ENCODE measurements at regions not wholly inside any gene's neighbourhood (a gene's known extent, or its start where the extent isn't known, plus 50 kb on each side); places are given as distances from the start of the nearest gene placed in this dataset.

GRCh38 chr6:26216886-26217713, 129.9 kb downstream of the HFE start:
- no peak for TF ChIP-seq EZH2phosphoT487 (IDR thresholded peaks at IDR 0.05; ENCODE audit: borderline replicate concordance, low read depth, low read length)
- TF ChIP-seq, protein P1, sequence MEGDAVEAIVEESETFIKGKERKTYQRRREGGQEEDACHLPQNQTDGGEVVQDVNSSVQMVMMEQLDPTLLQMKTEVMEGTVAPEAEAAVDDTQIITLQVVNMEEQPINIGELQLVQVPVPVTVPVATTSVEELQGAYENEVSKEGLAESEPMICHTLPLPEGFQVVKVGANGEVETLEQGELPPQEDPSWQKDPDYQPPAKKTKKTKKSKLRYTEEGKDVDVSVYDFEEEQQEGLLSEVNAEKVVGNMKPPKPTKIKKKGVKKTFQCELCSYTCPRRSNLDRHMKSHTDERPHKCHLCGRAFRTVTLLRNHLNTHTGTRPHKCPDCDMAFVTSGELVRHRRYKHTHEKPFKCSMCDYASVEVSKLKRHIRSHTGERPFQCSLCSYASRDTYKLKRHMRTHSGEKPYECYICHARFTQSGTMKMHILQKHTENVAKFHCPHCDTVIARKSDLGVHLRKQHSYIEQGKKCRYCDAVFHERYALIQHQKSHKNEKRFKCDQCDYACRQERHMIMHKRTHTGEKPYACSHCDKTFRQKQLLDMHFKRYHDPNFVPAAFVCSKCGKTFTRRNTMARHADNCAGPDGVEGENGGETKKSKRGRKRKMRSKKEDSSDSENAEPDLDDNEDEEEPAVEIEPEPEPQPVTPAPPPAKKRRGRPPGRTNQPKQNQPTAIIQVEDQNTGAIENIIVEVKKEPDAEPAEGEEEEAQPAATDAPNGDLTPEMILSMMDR (conservative IDR thresholded peaks at IDR 0.05; ENCODE audit: low read length), result peak; percentile 33; the same call in 1 of the 2 replicates
